ENCODE measurements at regions not wholly inside any gene's neighbourhood (a gene's known extent, or its start where the extent isn't known, plus 50 kb on each side); places are given as distances from the start of the nearest gene placed in this dataset.

DNA sequence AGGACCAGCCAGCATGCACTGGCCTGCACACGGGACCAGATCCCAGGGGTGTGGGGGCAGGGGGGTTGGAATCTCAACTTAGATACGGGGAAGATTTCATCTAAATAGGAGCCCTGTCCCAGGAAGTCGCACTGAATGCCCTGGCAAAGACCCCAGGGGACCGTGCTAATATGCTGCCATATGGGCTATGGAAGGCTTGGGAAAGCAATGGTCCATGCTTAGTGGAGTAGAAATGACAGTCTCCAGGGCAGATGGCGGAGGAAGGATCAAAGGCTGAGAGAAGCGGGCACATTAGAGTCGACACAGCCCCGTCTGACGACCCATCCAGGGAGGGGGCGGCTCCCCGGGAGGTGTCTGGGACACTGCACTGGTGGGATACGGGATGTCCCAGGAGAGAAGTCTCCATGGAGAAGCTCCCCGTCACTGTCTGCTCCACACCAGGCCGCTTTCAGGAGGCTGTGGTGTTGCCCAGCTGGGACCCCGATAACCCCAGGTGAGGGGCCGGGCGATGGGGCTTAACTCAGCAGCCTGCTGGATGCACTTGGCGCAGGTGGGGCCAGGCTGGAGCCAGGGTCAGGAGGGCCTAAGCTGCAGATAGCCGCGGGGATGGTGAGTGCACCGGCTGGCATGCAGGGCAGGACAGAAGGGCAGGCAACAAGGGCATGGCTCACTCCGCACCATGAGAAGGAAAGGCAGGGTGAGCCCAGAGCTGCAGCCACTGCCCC is 377.7 kb upstream of the IRX1 start:
- no peak for DNase-seq
- Histone ChIP-seq H3F3A (ENCODE audit: low read length, unreplicated experiment) (no peaks in the 10 kb centered on the region), H3K4me1 (ENCODE audit: insufficient read depth, low read length) (no peaks in the 10 kb centered on the region), H3K9me3 (ENCODE audit: low read length) (no peaks in the 10 kb centered on the region), H3K4me2 (ENCODE audit: low read length) (no peak overlapping the region), H3K79me2 (ENCODE audit: low read length) (no peaks in the 10 kb centered on the region), H3K9ac (ENCODE audit: low read length) (no peak overlapping the region), H3K4me3 (ENCODE audit: low read length) (no peak overlapping the region), H3K36me3 (ENCODE audit: low read depth, low read length) (no peaks in the 10 kb centered on the region), H3K27me3 (ENCODE audit: low read length) (no peaks in the 10 kb centered on the region), H4K20me1 (ENCODE audit: low read length) (no peaks in the 10 kb centered on the region), H3K27ac (ENCODE audit: low read length) (no peak overlapping the region), H2AFZ (ENCODE audit: low read length) (no peak overlapping the region), H3K9me2 (replicated peaks; ENCODE audit: low read length) (no peaks in the 10 kb centered on the region)
- ATAC-seq: no peak
- POLR2A ChIA-PET (ENCODE audit: unreplicated experiment): no interaction called here
- no TSS peak for BruUV-seq (replicated peaks)
- CTCF ChIA-PET: no interaction called here
- intact Hi-C loops (cut with micrococcal nuclease): no loop called here
- no peak for TF ChIP-seq EZH2phosphoT487 (IDR thresholded peaks at IDR 0.05; ENCODE audit: borderline replicate concordance, low read length)
- no peak for TF ChIP-seq EZH2 (IDR thresholded peaks at IDR 0.05; ENCODE audit: low read length, unreplicated experiment)
- TF ChIP-seq, protein P1, sequence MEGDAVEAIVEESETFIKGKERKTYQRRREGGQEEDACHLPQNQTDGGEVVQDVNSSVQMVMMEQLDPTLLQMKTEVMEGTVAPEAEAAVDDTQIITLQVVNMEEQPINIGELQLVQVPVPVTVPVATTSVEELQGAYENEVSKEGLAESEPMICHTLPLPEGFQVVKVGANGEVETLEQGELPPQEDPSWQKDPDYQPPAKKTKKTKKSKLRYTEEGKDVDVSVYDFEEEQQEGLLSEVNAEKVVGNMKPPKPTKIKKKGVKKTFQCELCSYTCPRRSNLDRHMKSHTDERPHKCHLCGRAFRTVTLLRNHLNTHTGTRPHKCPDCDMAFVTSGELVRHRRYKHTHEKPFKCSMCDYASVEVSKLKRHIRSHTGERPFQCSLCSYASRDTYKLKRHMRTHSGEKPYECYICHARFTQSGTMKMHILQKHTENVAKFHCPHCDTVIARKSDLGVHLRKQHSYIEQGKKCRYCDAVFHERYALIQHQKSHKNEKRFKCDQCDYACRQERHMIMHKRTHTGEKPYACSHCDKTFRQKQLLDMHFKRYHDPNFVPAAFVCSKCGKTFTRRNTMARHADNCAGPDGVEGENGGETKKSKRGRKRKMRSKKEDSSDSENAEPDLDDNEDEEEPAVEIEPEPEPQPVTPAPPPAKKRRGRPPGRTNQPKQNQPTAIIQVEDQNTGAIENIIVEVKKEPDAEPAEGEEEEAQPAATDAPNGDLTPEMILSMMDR (conservative IDR thresholded peaks at IDR 0.05; ENCODE audit: low read depth, low read length): no peak

DNA sequence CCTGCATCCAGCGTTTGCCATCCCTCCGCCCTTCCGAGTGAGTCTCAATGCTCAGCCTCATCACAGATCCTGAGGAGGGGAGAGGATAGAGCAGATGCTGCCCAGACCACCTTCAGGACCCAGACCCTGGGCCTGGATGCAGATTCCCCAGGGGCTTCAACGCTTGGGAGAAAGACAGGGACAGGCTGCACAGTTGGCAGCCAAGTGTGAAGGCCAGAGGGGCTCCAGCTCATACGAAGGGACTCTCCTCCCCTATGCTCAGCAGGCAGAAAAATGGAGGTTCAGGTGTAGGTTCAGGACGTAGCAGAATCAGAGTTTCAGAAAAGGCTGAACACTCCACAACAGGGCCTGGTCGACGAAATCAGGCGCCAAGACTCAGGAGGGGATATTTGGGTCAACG is 378.5 kb upstream of the IRX1 start:
- no TSS peak for BruUV-seq (replicated peaks)
- H3K4me3 ChIP-seq (ENCODE audit: low read length): no peak overlapping the region
- ChIA-PET POLR2A (ENCODE audit: unreplicated experiment) (no interaction called here), CTCF (no interaction called here)
- H2AFZ ChIP-seq (ENCODE audit: low read length): no peak overlapping the region
- H3K36me3 ChIP-seq (ENCODE audit: low read depth, low read length): no peaks in the 10 kb centered on the region
- no peaks in the 10 kb centered on the region for H3K9me3 ChIP-seq (ENCODE audit: low read length)
- H3K9ac ChIP-seq (ENCODE audit: low read length): no peak overlapping the region
- TF ChIP-seq EZH2phosphoT487 (IDR thresholded peaks at IDR 0.05; ENCODE audit: borderline replicate concordance, low read length): no peak
- no peak for TF ChIP-seq EZH2 (IDR thresholded peaks at IDR 0.05; ENCODE audit: low read length, unreplicated experiment)
- TF ChIP-seq, protein P1 (conservative IDR thresholded peaks at IDR 0.05; ENCODE audit: low read depth, low read length): no peak
- ATAC-seq (no peak), DNase-seq (no peak)
- H3F3A ChIP-seq (ENCODE audit: low read length, unreplicated experiment): no peaks in the 10 kb centered on the region
- intact Hi-C loops (cut with micrococcal nuclease): no loop called here
- no peaks in the 10 kb centered on the region for H3K27me3 ChIP-seq (ENCODE audit: low read length)
- no peaks in the 10 kb centered on the region for H3K4me1 ChIP-seq (ENCODE audit: insufficient read depth, low read length)
- H3K9me2 ChIP-seq (replicated peaks; ENCODE audit: low read length): no peaks in the 10 kb centered on the region
- H3K79me2 ChIP-seq (ENCODE audit: low read length): no peaks in the 10 kb centered on the region
- H3K4me2 ChIP-seq (ENCODE audit: low read length): no peak overlapping the region
- H3K27ac ChIP-seq (ENCODE audit: low read length): no peak overlapping the region
- H4K20me1 ChIP-seq (ENCODE audit: low read length): no peaks in the 10 kb centered on the region

DNA sequence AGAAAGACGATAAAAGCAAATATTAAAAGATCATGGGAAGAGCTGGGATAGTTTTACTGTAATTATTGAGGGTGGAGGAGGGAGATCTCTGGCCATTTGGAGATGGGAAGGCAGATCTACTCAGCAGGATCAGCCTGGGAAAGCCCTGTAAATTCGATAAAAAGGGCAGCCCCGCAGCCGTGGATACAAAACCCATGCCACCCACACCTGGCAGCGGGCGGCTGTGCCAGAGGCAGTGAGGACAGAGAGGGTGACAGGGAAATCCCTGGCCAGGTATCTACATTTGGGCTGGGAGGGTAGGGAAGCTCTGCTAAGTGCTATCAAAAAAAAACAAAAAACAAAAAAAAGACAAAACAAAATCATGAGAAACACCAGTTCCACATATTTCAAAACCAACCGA is 379.2 kb upstream of the IRX1 start:
- ChIA-PET POLR2A (ENCODE audit: unreplicated experiment) (no interaction called here), CTCF (no interaction called here)
- H3F3A ChIP-seq (ENCODE audit: low read length, unreplicated experiment): no peaks in the 10 kb centered on the region

More for the DNA sequence above, 379.2 kb upstream of the IRX1 start:
- no peaks in the 10 kb centered on the region for H3K4me1 ChIP-seq (ENCODE audit: insufficient read depth, low read length)
- intact Hi-C loops (cut with micrococcal nuclease): no loop called here
- no peak overlapping the region for H3K27ac ChIP-seq (ENCODE audit: low read length)
- ATAC-seq (no peak), DNase-seq (no peak)
- H3K27me3 ChIP-seq (ENCODE audit: low read length): no peaks in the 10 kb centered on the region
- no peak overlapping the region for H3K4me2 ChIP-seq (ENCODE audit: low read length)
- H2AFZ ChIP-seq (ENCODE audit: low read length): no peak overlapping the region
- no peaks in the 10 kb centered on the region for H4K20me1 ChIP-seq (ENCODE audit: low read length)
- no peaks in the 10 kb centered on the region for H3K36me3 ChIP-seq (ENCODE audit: low read depth, low read length)
- H3K9me2 ChIP-seq (replicated peaks; ENCODE audit: low read length): no peaks in the 10 kb centered on the region
- no peaks in the 10 kb centered on the region for H3K9me3 ChIP-seq (ENCODE audit: low read length)
- no peaks in the 10 kb centered on the region for H3K79me2 ChIP-seq (ENCODE audit: low read length)
- no peak for TF ChIP-seq EZH2 (IDR thresholded peaks at IDR 0.05; ENCODE audit: low read length, unreplicated experiment)
- TF ChIP-seq EZH2phosphoT487 (IDR thresholded peaks at IDR 0.05; ENCODE audit: borderline replicate concordance, low read length): no peak
- TF ChIP-seq, protein P1 (conservative IDR thresholded peaks at IDR 0.05; ENCODE audit: low read depth, low read length): no peak
- H3K4me3 ChIP-seq (ENCODE audit: low read length): no peak overlapping the region
- H3K9ac ChIP-seq (ENCODE audit: low read length): no peak overlapping the region
- no TSS peak for BruUV-seq (replicated peaks)
